Stimulated activated CD8-positive, alpha-beta memory T cell treated with anti-CD3 and anti-CD28 coated beads, Interleukin-15, amount 100 ng/mL, for 4 hours (primary cell): ENCODE measurements at regions not wholly inside any gene's neighbourhood (a gene's known extent, or its start where the extent isn't known, plus 50 kb on each side); places are given as distances from the start of the nearest gene placed in this dataset.
A peak's percentile ranks its signal among the peaks of the same experiment; 100 is the strongest.
"Not testable (repeated sequence)": the region's sequence is repeated elsewhere in the genome, so short reads cannot be mapped to it uniquely, and the experiment has no call there.

Experiments used
- DNase-seq, 2 donors: peaks; one replicate each; pipeline ENCODE4 v3.0.0-alpha.2; 2020; ENCODE audit warnings: low read depth in 2 of 2

GRCh38 chr5:126677121-126677520 is 76.4 kb downstream of the PHAX start:
- no peak for DNase-seq

DNA sequence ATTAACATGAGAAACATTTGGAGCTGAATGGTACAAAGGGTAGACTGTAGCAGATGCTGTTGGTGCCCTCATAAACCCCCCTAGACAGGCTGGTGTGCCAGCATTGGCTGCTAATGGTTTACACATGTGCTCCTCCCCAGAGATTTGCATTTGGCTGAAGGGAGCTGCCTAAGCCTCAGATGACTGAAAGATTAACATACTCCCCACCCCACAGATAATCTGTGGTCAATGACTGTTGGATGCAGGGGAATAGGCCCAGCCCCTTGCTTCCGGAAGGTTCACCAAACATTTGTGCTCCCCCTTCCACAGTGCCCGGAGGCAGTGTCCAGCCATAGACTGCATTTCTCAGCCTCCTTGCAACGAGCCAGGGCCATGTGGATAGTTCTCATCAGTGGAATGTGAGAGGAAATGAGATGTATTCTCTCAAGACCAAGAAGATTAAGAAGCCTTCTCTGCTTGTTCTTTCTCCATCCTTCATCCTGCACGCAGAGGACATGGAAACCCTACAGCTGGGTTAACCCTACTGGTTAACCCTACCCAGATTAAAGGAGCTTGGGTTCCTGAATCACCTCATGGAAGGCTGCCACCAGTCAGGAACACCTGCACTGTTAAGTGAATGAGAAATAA is 79.6 kb downstream of the PHAX start:
- DNase-seq = no peak

DNA sequence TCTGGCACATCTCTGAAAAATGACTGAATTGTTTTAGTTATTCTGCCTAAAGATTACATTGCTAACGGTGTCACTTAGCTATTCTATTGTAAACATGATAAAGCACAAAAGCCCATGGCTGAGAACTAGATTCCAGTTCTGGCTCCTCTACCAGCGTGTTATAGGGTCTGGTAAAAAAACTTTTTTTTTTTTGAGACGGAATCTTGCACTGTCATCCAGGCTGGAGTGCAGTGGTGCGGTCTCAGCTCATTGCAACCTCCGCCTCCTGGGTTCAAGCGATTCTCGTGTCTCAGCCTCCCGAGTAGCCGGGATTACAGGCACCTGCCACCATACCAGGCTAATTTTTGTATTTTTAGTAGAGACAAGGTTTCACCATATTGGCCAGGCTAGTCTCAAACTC is 80.6 kb downstream of the PHAX start:
- DNase-seq = not testable (repeated sequence)

DNA sequence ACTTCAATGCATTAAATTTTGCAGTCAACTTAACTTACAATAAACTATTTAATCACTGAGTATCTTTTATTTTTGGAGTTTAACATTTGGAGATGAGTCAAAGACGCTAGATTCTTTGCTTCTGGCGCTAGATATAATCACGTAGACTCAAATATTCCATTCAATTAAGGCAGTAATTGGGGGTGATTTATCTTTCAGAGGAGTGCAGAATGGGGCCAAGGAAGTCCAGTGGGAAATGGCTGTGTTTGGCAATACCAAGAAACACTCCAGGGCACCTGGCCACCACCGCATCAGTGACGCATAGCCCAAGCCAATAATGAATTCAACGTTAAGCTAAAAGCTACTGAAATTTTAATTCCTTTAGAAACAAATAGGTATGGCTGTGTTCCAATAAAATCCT is 81.2 kb downstream of the PHAX start:
- DNase-seq = no peak

DNA sequence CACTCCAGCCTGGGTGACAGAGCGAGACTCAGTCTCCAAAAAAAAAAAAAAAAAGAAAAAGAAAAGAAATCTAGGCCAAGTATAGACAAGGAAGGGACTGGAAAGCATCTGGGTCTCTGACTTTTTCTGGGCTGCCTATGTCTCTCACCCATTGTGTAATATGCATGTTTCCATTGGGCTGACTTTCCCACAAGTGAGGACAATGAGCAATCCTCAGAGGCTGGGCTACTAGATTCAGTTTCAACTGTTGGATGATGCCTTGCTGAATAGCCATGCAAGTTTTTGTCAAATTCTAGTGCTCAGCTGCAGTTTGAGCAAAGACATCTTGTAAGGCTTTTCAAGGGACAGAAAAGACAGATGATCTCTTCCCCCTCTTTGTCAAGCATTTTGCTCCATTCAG is 82.1 kb downstream of the PHAX start:
- no peak for DNase-seq

- DNase-seq = no peak
Measured at GRCh38 chr5:126683912-126684311, 83.2 kb downstream of the PHAX start.

DNA sequence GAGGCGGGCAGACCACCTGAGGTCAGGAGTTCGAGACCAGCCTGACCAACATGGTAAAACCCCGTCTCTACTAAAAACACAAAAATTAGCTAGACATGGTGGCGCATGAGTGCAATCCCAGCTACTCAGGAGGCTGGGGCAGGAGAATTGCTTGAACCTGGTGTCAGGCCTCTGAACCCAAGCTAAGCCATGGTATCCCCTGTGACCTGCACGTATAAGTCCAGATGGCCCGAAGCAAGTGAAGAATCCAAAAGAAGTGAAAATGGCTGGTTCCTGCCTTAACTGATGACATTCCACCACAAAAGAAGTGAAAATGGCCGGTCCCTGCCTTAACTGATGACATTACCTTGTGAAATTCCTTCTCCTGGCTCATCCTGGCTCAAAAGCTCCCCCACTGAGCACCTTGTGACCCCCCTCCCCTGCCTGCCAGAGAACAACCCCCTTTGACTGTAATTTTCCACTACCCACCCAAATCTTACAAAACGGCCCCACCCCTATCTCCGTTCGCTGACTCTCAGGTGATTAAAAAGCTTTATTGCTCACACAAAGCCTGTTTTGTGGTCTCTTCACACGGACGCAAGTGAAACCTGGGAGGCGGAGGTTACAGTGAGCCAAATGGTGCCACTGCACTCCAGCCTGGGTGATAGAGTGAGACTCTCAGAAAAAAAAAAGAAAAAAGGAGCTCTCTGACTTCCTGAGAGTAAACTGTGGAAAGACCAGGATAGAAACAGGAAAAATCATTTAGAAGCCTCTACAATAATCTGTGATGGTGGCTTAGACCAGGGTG is 84.1 kb downstream of the PHAX start:
- DNase-seq = peak; percentile 27 to 49

- DNase-seq = no peak
Measured at GRCh38 chr5:126686451-126687126, 85.8 kb downstream of the PHAX start.

DNA sequence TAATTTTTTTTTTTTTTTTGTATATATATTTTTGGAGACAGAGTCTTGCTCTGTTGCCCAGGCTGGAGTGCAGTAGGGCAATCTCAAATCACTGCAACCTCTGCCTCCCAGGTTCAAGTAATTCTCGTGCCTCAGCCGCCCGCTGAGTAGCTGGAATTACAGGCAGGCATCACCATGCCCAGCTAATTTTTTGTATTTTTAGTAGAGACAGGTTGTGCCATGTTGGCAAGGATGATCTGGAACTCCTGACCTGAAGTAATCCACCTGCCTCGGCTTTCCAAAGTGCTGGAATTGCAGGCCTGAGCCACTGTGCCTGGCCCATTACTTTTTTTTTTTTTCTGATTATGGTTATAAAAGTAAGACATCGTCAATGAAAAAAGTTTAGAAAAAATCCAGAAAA is 84.0 kb upstream of the LMNB1 start:
- no peak for DNase-seq

DNA sequence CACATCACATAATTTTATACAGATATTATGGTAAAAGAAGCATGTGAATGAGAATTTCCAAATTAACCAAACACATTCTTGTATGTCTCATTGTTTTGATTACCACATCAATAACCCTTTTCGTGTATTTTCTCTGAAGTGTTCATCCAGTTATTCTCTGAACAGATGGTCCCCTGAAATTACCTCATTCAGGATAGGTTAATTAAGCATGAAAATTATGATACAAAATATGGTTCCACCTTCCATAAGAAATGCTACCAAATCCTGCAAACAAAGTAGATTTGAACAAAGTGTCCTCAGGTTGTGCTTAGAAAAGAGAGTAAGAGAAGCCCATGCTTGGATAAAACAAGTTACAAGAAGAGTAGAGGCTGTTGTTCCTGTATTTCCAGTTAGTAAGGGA is 83.1 kb upstream of the LMNB1 start:
- no peak for DNase-seq

DNA sequence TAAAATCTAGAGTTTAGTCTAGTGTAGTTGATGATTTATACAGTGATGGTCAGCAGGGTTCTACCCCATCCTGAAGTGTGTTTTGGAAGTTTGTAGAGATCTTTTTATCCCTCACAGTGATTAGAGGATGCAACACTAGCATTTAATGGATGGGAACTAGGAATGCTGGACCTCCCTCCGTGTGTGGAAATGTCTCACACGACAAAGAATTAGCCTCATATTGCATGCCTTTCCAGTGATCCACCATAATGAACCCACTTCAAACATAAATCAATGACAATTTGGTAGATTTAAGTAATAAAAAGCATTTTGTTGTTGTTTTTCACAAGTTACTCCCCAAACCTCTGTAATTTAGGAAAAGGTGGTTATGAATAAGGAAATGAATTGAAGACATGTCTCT is 82.5 kb upstream of the LMNB1 start:
- no peak for DNase-seq

- DNase-seq = no peak
Measured at GRCh38 chr5:126695091-126695490, 81.8 kb upstream of the LMNB1 start.

DNA sequence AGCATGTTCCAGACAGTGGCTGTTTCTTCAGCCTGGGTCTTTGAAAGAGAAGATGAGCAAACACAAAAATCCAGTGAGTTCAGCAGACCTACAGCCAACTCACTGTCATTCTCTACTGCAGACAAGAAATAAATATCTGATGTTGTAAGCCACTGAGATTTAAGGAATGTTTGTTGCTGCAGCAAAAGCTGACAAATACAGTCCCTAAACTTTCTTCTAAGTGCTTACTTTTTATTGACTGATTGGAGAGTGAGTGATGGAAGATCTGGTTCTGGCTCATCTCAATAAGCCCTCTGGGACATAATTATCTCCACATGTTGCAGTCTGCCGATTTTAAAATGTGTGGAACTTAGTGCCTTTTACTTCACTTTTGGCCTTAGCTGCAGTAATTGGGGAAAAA is 69.9 kb upstream of the LMNB1 start:
- no peak for DNase-seq

DNA sequence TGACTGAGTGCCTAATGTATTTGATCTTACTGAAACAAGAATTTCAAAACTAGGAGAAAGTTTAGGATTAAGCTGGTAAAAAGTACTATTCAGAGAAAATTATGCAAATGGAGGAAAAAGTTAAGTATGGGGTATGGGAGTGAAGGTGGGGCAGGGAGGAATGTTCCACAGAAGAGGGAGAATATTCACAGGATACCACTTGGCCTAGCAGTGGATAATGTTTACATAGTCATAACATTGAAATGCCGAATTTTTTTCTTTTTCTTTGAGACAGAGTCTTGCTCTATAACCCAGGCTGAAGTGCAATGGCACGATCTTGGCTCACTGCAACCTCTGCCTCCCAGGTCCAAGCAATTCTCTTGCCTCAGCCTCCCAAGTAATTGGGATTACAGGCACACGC is 61.2 kb upstream of the LMNB1 start:
- DNase-seq = no peak

DNA sequence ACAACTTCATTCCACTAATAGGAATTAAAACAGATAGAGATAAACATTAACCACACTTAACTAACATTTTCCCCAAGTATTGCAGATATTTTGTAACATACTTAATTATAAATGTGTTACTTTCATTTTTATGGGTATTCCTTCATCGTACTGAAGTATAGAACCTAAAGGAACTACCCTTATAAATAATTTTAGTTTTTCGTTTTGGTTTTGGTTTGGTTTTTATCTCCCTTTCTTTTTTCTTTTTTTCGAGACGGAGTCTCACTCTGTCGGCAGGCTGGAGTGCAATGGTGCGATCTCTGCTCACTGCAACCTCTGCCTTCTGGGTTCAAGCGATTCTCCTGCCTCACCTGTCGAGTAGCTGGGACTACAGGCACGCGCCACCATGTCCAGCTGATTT is 60.1 kb upstream of the LMNB1 start:
- no peak for DNase-seq

- DNase-seq = no peak
Measured at GRCh38 chr5:126718236-126718868, 58.6 kb upstream of the LMNB1 start.

DNA sequence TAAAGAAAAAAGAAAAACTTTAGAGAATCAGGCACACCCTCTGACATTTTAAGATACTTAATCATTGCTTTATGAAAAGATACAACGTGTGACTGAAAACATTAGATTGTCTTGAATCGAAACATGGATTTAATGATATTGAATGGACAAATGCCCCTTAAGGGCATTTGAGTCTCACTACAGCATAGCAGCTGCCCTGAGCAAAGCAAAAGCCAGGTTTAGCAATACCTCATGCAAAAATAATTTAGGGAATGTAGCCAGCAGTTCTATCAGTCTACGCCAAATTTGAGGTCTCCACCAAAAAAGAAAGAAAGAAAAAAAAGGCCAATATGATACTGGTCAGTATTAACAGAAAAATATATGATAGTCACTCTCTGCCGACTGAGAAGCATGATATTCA is 56.6 kb upstream of the LMNB1 start:
- DNase-seq = no peak

DNA sequence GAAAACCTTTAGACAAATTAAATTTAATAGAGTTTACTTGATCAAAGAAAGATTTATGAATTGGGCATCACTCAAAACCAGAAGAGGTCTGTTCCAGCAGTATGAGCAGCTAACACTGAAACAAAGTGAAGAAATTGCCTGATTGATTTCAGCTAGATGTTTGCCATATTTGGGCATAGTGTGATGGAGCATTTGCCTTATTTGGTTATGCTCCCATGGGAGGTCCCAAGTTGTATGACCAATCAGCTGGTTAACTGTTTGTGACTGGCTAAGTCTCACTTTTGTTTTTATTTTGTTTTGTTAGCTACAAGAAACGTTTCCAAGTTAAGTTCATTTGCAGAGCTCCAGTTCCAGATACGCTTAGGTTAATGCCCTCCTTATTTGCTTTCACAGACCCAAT is 53.3 kb upstream of the LMNB1 start:
- no peak for DNase-seq
